ENCODE measurements at regions not wholly inside any gene's neighbourhood (a gene's known extent, or its start where the extent isn't known, plus 50 kb on each side); places are given as distances from the start of the nearest gene placed in this dataset.

GRCh38 chr7:46682836-46683624, 762.0 kb upstream of the IGFBP3 start:
- TF ChIP-seq POLR2A (IDR thresholded peaks at IDR 0.05) (no peak), CTCF (IDR thresholded peaks at IDR 0.05) (no peak), POLR2AphosphoS5 (IDR thresholded peaks at IDR 0.05) (no peak)
